GM04504 (cell line): ENCODE measurements at regions not wholly inside any gene's neighbourhood (a gene's known extent, or its start where the extent isn't known, plus 50 kb on each side); places are given as distances from the start of the nearest gene placed in this dataset.

Experiments
- DNase-seq: peaks from one replicate; pipeline ENCODE4 v3.0.0-alpha.2; 2012; ENCODE audit warnings: low read depth

- peak; percentile 61 for DNase-seq
These were observed 116.5 kb upstream of the NAV2 start for GRCh38 chr11:19595840-19596751.

GRCh38 chr11:19595499-19595839 lies 117.2 kb upstream of the NAV2 start:
- DNase-seq = no peak

GRCh38 chr11:19594326-19594725 lies 118.3 kb upstream of the NAV2 start:
- DNase-seq = no peak

GRCh38 chr11:19592842-19593241 lies 119.8 kb upstream of the NAV2 start:
- no peak for DNase-seq

GRCh38 chr11:19589567-19590260 lies 122.9 kb upstream of the NAV2 start:
- DNase-seq = no peak

- DNase-seq = no peak
These were observed 124.7 kb upstream of the NAV2 start for GRCh38 chr11:19587979-19588378.

- no peak for DNase-seq
These were observed 132.0 kb upstream of the NAV2 start for GRCh38 chr11:19580646-19581045.

- DNase-seq = no peak
These were observed 132.7 kb upstream of the NAV2 start for GRCh38 chr11:19579957-19580356.

- no peak for DNase-seq
These were observed 133.8 kb upstream of the NAV2 start for GRCh38 chr11:19578871-19579270.

GRCh38 chr11:19577976-19578619 lies 134.5 kb upstream of the NAV2 start:
- DNase-seq = peak; percentile 72

- DNase-seq = no peak
These were observed 135.2 kb upstream of the NAV2 start for GRCh38 chr11:19577391-19577975.

GRCh38 chr11:19576903-19577302 lies 135.7 kb upstream of the NAV2 start:
- DNase-seq = no peak

GRCh38 chr11:19576054-19576453 lies 136.6 kb upstream of the NAV2 start:
- no peak for DNase-seq

- no peak for DNase-seq
These were observed 137.7 kb upstream of the NAV2 start for GRCh38 chr11:19574916-19575315.

GRCh38 chr11:19573666-19574065 lies 139.0 kb upstream of the NAV2 start:
- no peak for DNase-seq

GRCh38 chr11:19571906-19572305 lies 140.7 kb upstream of the NAV2 start:
- DNase-seq = no peak

GRCh38 chr11:19570889-19571288 lies 141.7 kb upstream of the NAV2 start:
- no peak for DNase-seq

GRCh38 chr11:19567996-19568395 lies 144.6 kb upstream of the NAV2 start:
- no peak for DNase-seq

GRCh38 chr11:19566583-19567379 lies 145.9 kb upstream of the NAV2 start:
- no peak for DNase-seq

- DNase-seq = no peak
These were observed 147.0 kb upstream of the NAV2 start for GRCh38 chr11:19565639-19566038.

- DNase-seq = no peak
These were observed 150.5 kb upstream of the NAV2 start for GRCh38 chr11:19562156-19562555.

- no peak for DNase-seq
These were observed 151.6 kb upstream of the NAV2 start for GRCh38 chr11:19561011-19561410.
